Ovary (tissue), 3 donors: ENCODE measurements at regions not wholly inside any gene's neighbourhood (a gene's known extent, or its start where the extent isn't known, plus 50 kb on each side); places are given as distances from the start of the nearest gene placed in this dataset.

ENCODE experiments used
- EP300 ChIP-seq: sonication (generic); formaldehyde crosslinking; IDR thresholded peaks from one replicate; pipeline ENCODE4 v1.6.1; 2017; ENCODE audit warnings: antibody characterized with exemption
- POLR2A ChIP-seq: fragments of 450-650 bp; IDR thresholded peaks from one replicate; pipeline ENCODE4 v1.6.1; 2017; ENCODE audit warnings: antibody characterized with exemption, mild to moderate bottlenecking, moderate library complexity
- TF ChIP-seq, protein P1 (sequence below), 3 donors: fragments of 450-650 bp in 2 of 3; fragments of 200-600 bp in 1 of 3; IDR thresholded peaks; one replicate each; pipeline versions ENCODE4 v1.5.1 to v1.8.0; 2016 to 2022; ENCODE audit warnings: antibody characterized with exemption in 3 of 3, mild to moderate bottlenecking in 1 of 3
- donor health status: DM: no; HTN: no; CAD: no.

DNA sequence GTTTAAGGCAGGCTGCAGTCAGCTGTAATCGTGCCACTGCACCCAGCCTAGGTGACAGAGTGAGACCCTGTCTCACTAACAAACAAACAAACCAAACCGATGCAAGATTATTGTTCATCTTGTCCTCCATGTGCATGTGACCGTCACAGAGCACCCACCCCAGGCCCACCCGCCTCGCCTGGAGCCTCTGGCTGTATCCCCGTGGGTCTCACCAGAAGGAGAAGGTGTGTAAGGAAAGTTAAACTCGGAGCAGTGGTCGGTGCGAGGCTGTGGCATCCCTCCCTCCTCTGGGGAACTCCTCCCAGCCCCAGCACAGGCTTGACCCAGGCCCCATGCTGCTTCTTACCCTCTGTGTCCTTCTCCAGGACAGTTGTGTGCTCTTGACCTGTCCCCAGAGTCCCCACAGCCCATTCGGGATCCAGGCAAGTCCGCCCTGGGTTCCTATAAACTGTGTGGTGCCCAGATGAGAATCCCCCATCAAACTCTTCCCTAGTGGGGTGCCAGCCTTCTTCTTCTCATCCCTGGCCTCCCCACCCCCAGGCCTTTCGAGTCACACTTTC, 318.4 kb downstream of the AJAP1 start:
- TF ChIP-seq, protein P1, sequence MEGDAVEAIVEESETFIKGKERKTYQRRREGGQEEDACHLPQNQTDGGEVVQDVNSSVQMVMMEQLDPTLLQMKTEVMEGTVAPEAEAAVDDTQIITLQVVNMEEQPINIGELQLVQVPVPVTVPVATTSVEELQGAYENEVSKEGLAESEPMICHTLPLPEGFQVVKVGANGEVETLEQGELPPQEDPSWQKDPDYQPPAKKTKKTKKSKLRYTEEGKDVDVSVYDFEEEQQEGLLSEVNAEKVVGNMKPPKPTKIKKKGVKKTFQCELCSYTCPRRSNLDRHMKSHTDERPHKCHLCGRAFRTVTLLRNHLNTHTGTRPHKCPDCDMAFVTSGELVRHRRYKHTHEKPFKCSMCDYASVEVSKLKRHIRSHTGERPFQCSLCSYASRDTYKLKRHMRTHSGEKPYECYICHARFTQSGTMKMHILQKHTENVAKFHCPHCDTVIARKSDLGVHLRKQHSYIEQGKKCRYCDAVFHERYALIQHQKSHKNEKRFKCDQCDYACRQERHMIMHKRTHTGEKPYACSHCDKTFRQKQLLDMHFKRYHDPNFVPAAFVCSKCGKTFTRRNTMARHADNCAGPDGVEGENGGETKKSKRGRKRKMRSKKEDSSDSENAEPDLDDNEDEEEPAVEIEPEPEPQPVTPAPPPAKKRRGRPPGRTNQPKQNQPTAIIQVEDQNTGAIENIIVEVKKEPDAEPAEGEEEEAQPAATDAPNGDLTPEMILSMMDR (IDR thresholded peaks at IDR 0.05), result no peak
- TF ChIP-seq POLR2A (no peak), EP300 (no peak)
